Liver (tissue), 8 donors: ENCODE measurements at regions not wholly inside any gene's neighbourhood (a gene's known extent, or its start where the extent isn't known, plus 50 kb on each side); places are given as distances from the start of the nearest gene placed in this dataset.

Experiments
- DNase-seq: peaks from one replicate; pipeline ENCODE4 v3.0.0-alpha.2; 2017; ENCODE audit warnings: low spot score
- H3K27ac ChIP-seq, 2 donors: one replicate each; pipeline ENCODE4 v1.7.0; 2013; ENCODE audit warnings: inconsistent platforms in 2 of 2, low read length in 2 of 2, control low read depth in 1 of 2, low read depth in 1 of 2, mild to moderate bottlenecking in 1 of 2
- H3K27me3 ChIP-seq, 4 donors: one replicate each; pipeline versions ENCODE4 v1.6.1 to v1.7.0; 2013; ENCODE audit warnings: low read length in 3 of 4, inconsistent platforms in 1 of 4, mild to moderate bottlenecking in 1 of 4, moderate library complexity in 1 of 4; ENCODE audit not compliant: control insufficient read depth in 4 of 4, insufficient read depth in 4 of 4
- H3K36me3 ChIP-seq, 4 donors: one replicate each; pipeline versions ENCODE4 v1.6.1 to v1.7.0; 2013; ENCODE audit warnings: low read length in 3 of 4, mild to moderate bottlenecking in 3 of 4, low read depth in 1 of 4, moderate library complexity in 1 of 4; ENCODE audit not compliant: control insufficient read depth in 4 of 4, insufficient read depth in 3 of 4
- H3K4me1 ChIP-seq, 4 donors: one replicate each; pipeline versions ENCODE4 v1.6.1 to v1.7.0; 2013; ENCODE audit warnings: low read length in 3 of 4, mild to moderate bottlenecking in 3 of 4, moderate library complexity in 1 of 4; ENCODE audit not compliant: control insufficient read depth in 4 of 4, insufficient read depth in 4 of 4
- H3K4me3 ChIP-seq, 3 donors: one replicate each; pipeline versions ENCODE4 v1.6.1 to v1.7.0; 2013; ENCODE audit warnings: low read length in 3 of 3, control low read depth in 1 of 3, low read depth in 1 of 3, mild to moderate bottlenecking in 1 of 3
- H3K9ac ChIP-seq, 2 donors: one replicate each; pipeline ENCODE4 v1.7.0; 2013; ENCODE audit warnings: low read length in 2 of 2, mild to moderate bottlenecking in 2 of 2, moderate library complexity in 2 of 2, control low read depth in 1 of 2, low read depth in 1 of 2
- H3K9me3 ChIP-seq, 4 donors: one replicate each; pipeline versions ENCODE4 v1.6.1 to v1.7.0; 2013; ENCODE audit warnings: low read length in 3 of 4; ENCODE audit not compliant: control insufficient read depth in 4 of 4
- ATF3 ChIP-seq: IDR thresholded peaks from 2 replicates; pipeline ENCODE4 v1.6.1; 2016; ENCODE audit warnings: antibody characterized with exemption
- CTCF ChIP-seq: fragments of 150-350 bp; IDR thresholded peaks from 2 replicates; pipeline ENCODE4 v1.5.1; 2017; ENCODE audit warnings: improper control_type of control experiment, low read depth, low read length; ENCODE audit not compliant: missing input control
- EGR1 ChIP-seq, 2 donors: IDR thresholded peaks; 2 replicates each; pipeline ENCODE4 v1.6.1; 2016 to 2018; ENCODE audit warnings: antibody characterized with exemption in 2 of 2, low read depth in 2 of 2
- FOXA1 ChIP-seq: IDR thresholded peaks from 2 replicates; pipeline ENCODE4 v1.6.1; 2016; ENCODE audit warnings: antibody characterized with exemption
- FOXA2 ChIP-seq: IDR thresholded peaks from 2 replicates; pipeline ENCODE4 v1.6.1; 2016; ENCODE audit warnings: antibody characterized with exemption
- HNF4A ChIP-seq, 2 donors: conservative IDR thresholded peaks; 2 replicates each; pipeline ENCODE4 v1.6.1; 2016; ENCODE audit warnings: antibody characterized with exemption in 2 of 2, mild to moderate bottlenecking in 2 of 2
- HNF4G ChIP-seq: IDR thresholded peaks from 2 replicates; pipeline ENCODE4 v1.6.1; 2016; ENCODE audit warnings: antibody characterized with exemption
- JUND ChIP-seq, 2 donors: IDR thresholded peaks; 2 replicates each; pipeline ENCODE4 v1.6.1; 2016; ENCODE audit warnings: antibody characterized with exemption in 2 of 2
- NR2F2 ChIP-seq: IDR thresholded peaks from 2 replicates; pipeline ENCODE4 v1.6.1; 2016; ENCODE audit warnings: antibody characterized with exemption
- REST ChIP-seq: IDR thresholded peaks from 2 replicates; pipeline ENCODE4 v1.6.1; 2016; ENCODE audit warnings: antibody characterized with exemption, mild to moderate bottlenecking
- RXRA ChIP-seq, 2 donors: IDR thresholded peaks; 2 replicates each; pipeline ENCODE4 v1.6.1; 2017 to 2018; ENCODE audit warnings: antibody characterized with exemption in 2 of 2, mild to moderate bottlenecking in 1 of 2
- SP1 ChIP-seq: IDR thresholded peaks from 2 replicates; pipeline ENCODE4 v1.6.1; 2018; ENCODE audit warnings: antibody characterized with exemption, mild to moderate bottlenecking
- WGBS: extraction: QIAGEN DNeasy Blood & Tissue Kit; methylation state at CpG from one replicate; pipeline ENCODE4 v1.1.7; 2013; 5-methylcytosine and 5-hydroxymethylcytosine counted together
- TF ChIP-seq, protein P1 (sequence below): IDR thresholded peaks from 2 replicates; pipeline ENCODE4 v1.6.1; 2016; ENCODE audit warnings: antibody characterized with exemption
- TF ChIP-seq, protein P2 (sequence below): IDR thresholded peaks from 2 replicates; pipeline ENCODE4 v1.6.1; 2016; ENCODE audit warnings: antibody characterized with exemption
- donor health status: healthy.
- donor health status: healthy.
- donor health status: healthy.
- donor health status: healthy.
- donor health status: healthy.

DNA sequence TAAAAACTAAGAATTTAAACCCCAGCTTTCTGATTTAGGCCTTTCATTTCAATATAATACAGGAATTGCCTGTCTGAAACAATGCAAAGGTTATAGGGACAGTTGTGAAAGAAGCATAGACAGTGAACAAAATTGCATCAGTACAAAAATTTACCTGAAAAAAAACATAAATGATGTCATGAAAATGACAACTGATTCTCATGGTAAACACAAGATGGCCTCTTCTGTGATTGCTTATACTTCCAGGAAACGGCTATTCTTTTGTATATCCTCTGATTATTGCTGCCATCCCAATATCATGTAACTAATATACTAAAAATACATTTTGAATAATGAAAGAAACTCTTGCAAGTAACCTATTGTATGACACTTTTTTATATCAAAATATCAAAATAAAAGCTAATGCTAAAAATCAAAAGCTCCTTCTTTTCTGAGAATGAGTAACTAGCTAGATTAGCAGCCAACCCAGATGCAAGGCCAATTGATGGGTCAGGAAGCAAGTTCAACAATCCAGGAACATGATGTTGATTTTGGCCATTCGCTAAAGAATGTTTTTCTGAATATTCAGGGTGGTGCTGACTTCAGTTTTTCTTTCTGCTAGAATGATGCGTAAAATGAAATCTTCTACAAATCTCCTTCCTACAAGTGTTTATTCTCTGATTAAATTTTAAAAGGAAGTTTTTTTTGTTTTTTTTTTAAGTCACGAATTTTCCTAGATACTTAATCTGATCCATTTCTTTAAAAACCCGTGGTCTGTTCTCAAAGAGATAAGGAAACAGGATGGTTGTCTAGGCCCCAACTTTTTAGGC is 83.6 kb downstream of the ALX1 start (continued):
- TF ChIP-seq CTCF = no peak
- TF ChIP-seq HNF4G = no peak
- no peak for TF ChIP-seq ATF3

GRCh38 chr12:85367936-85368335 is 87.9 kb downstream of the ALX1 start:
- H3K36me3 ChIP-seq = no peaks in the 10 kb centered on the region
- DNase-seq = no peak
- H3K9ac ChIP-seq = no peak overlapping the region
- no peaks in the 10 kb centered on the region for H3K27me3 ChIP-seq
- TF ChIP-seq SP1 = no peak
- no peak for TF ChIP-seq FOXA1
- no peak for TF ChIP-seq CTCF
- TF ChIP-seq RXRA (IDR thresholded peaks at IDR 0.05) = no peak
- TF ChIP-seq NR2F2 = no peak
- TF ChIP-seq, protein P1, sequence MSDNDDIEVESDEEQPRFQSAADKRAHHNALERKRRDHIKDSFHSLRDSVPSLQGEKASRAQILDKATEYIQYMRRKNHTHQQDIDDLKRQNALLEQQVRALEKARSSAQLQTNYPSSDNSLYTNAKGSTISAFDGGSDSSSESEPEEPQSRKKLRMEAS = no peak
- TF ChIP-seq REST = no peak
- TF ChIP-seq, protein P2, sequence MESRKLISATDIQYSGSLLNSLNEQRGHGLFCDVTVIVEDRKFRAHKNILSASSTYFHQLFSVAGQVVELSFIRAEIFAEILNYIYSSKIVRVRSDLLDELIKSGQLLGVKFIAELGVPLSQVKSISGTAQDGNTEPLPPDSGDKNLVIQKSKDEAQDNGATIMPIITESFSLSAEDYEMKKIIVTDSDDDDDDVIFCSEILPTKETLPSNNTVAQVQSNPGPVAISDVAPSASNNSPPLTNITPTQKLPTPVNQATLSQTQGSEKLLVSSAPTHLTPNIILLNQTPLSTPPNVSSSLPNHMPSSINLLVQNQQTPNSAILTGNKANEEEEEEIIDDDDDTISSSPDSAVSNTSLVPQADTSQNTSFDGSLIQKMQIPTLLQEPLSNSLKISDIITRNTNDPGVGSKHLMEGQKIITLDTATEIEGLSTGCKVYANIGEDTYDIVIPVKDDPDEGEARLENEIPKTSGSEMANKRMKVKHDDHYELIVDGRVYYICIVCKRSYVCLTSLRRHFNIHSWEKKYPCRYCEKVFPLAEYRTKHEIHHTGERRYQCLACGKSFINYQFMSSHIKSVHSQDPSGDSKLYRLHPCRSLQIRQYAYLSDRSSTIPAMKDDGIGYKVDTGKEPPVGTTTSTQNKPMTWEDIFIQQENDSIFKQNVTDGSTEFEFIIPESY = no peak
- TF ChIP-seq FOXA2 = no peak
- no peak for TF ChIP-seq JUND (IDR thresholded peaks at IDR 0.05)
- no peak for TF ChIP-seq EGR1 (IDR thresholded peaks at IDR 0.05; ENCODE audit: low read depth in 2 of 2)
- TF ChIP-seq HNF4A (conservative IDR thresholded peaks at IDR 0.05) = no peak
- 72% methylated on average over 2 of the region's 2 CpGs for WGBS
- H3K4me3 ChIP-seq = no peak overlapping the region
- no peaks in the 10 kb centered on the region for H3K4me1 ChIP-seq
- H3K27ac ChIP-seq = no peak overlapping the region
- H3K9me3 ChIP-seq = no peaks in the 10 kb centered on the region
